ENCODE measurements at regions not wholly inside any gene's neighbourhood (a gene's known extent, or its start where the extent isn't known, plus 50 kb on each side); places are given as distances from the start of the nearest gene placed in this dataset.

GRCh38 chr6:156421933-156422332 lies 355.2 kb upstream of the ARID1B start:
- TF ChIP-seq, protein P1, sequence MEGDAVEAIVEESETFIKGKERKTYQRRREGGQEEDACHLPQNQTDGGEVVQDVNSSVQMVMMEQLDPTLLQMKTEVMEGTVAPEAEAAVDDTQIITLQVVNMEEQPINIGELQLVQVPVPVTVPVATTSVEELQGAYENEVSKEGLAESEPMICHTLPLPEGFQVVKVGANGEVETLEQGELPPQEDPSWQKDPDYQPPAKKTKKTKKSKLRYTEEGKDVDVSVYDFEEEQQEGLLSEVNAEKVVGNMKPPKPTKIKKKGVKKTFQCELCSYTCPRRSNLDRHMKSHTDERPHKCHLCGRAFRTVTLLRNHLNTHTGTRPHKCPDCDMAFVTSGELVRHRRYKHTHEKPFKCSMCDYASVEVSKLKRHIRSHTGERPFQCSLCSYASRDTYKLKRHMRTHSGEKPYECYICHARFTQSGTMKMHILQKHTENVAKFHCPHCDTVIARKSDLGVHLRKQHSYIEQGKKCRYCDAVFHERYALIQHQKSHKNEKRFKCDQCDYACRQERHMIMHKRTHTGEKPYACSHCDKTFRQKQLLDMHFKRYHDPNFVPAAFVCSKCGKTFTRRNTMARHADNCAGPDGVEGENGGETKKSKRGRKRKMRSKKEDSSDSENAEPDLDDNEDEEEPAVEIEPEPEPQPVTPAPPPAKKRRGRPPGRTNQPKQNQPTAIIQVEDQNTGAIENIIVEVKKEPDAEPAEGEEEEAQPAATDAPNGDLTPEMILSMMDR (IDR thresholded peaks at IDR 0.05): no peak
- no peak for TF ChIP-seq POLR2A (IDR thresholded peaks at IDR 0.05)

Measured in upper lobe of left lung (tissue), 4 donors.